C4-2B (cell line): ENCODE measurements at regions not wholly inside any gene's neighbourhood (a gene's known extent, or its start where the extent isn't known, plus 50 kb on each side); places are given as distances from the start of the nearest gene placed in this dataset.

Experiments used
- CTCF ChIP-seq: fragments of 450-650 bp; conservative IDR thresholded peaks from 2 replicates; pipeline ENCODE4 v1.5.1; 2017; ENCODE audit warnings: mild to moderate bottlenecking
- ZFX ChIP-seq: fragments of 450-650 bp; IDR thresholded peaks from 2 replicates; pipeline ENCODE4 v1.6.1; 2017

GRCh38 chr14:85416771-85417170 lies 113.2 kb upstream of the FLRT2 start:
- no peak for TF ChIP-seq CTCF
- TF ChIP-seq ZFX, result no peak
